HG03280 (cell line): ENCODE measurements at regions not wholly inside any gene's neighbourhood (a gene's known extent, or its start where the extent isn't known, plus 50 kb on each side); places are given as distances from the start of the nearest gene placed in this dataset.
"Not testable (repeated sequence)": the region's sequence is repeated elsewhere in the genome, so short reads cannot be mapped to it uniquely, and the experiment has no call there.

Experiments
- ATAC-seq: cut with Tn5 transposase; IDR thresholded peaks from one replicate; pipeline ENCODE4 v1.9.1; 2021; ENCODE audit warnings: mild to moderate bottlenecking, moderate library complexity; ENCODE audit not compliant: unreplicated experiment

GRCh38 chr18:78786776-78787175 is 192.8 kb upstream of the SALL3 start:
- no peak for ATAC-seq

DNA sequence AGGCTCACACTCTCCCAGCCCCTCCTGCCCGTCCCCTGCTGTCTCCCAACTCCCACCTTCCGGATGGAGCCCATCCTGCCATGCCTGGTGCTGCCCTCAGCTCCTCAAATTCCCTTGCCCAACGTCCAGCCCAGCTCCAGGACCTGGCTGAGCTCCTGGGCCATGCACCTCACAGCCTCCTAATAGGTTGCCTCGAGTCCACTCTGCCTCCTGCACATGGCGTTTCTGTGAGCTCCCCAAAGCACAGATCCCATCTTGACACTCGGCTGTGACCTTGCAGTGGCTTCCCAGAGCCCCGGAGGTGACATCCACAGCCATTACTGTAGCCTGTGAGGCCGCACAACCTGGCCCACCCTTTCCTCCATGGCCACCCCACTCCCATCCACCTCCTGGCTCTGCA is 191.9 kb upstream of the SALL3 start:
- ATAC-seq, result no peak

GRCh38 chr18:78788161-78788560 is 191.5 kb upstream of the SALL3 start:
- ATAC-seq, result no peak

GRCh38 chr18:78789850-78790249 is 189.8 kb upstream of the SALL3 start:
- ATAC-seq, result no peak

DNA sequence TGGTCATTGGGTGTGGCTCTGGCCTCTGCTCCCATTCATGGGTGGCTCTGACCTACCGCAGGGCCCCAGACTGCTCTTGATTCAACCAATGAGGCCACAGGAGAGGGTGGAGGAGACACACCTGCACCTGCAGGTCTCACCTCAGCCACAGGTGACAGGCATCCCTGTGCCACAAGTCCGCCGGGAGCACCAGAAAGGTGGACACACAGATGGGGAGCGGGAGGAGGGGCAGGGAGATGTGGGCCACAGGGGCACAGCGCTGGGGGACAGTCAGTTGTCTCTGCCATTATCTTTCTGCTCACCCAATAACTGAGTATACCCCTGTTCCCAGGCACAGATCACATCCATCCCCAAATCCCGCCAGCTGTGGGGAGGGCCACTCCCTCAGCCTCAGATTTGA is 189.1 kb upstream of the SALL3 start:
- ATAC-seq, result no peak

GRCh38 chr18:78790960-78791359 is 188.7 kb upstream of the SALL3 start:
- ATAC-seq, result no peak

GRCh38 chr18:78792094-78792493 is 187.5 kb upstream of the SALL3 start:
- ATAC-seq, result no peak

- ATAC-seq, result no peak
Measured at GRCh38 chr18:78792736-78793135, 186.9 kb upstream of the SALL3 start.

DNA sequence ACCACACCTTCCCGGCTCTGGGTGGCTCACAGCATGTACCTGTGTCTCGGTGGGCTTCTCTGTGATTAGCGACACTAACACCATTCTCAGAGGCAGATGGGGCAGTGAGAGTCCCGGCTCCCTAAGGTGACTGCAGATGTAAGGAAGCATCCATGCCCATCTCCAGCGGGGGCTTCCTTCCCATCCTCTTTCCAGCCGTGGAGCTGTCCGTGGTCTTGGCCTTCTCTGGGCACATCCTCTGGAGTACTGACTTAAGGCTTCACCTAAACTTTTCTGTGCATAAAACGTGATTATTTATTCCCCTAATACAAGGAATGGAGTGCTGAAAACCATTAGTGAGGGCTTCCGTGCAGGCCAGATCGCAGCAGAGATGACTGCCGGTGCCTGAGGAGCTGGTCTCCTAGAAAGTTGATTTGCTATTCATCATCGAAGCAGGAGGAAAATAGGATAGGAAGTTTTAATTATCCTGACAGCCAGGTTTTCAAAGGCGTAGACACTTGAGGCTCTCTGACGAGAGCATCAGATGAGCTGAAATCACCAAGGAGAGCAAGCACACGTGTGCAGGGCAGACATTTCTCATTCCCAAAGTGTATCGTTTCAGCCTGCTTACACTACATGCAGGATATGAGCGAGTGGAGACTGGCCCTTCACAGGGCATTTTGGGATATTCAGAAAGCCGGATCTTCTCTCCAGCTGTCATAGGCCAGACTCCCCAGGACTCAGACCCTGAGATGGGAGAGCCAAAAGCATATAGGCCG is 186.1 kb upstream of the SALL3 start:
- no peak for ATAC-seq

GRCh38 chr18:78794071-78794430 is 185.6 kb upstream of the SALL3 start:
- ATAC-seq, result no peak

GRCh38 chr18:78796693-78797455 is 182.7 kb upstream of the SALL3 start:
- ATAC-seq, result no peak

GRCh38 chr18:78797499-78797898 is 182.1 kb upstream of the SALL3 start:
- ATAC-seq, result no peak

DNA sequence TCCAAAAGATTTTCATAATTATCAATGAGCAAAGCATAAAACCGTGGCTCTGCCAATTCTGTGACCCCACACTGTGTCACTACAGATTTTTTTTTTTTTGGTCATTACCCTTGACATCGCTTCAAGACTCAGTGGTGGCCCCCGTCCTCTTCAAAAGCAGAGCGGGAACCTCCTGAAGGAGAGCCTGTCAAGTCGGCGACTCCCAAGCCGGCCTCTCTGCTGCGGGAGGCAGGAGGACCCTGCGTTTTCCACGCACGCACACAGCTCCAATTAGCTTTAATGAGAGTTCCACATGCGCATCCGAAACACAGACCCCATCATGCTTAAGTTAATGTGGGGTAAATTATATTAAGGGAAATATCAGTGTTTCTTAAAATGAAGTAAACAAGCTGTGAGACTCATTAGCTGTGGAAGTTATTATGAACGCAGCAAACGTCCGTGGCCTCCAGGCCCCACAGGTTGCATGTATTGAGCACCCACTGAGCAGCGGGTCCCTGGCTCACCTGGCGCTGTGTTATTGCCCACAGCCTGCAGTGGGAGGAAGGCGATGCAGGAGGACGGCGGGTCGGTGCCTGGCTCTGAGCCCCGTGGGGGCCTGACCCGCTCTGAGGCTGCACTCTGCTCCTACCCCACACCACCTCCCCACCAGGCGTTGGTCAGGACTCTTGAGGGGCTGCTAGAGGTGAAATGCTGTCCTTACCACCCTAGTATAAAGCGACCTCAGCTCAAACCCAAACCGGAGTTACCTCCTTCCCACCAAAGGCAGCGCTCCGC is 181.0 kb upstream of the SALL3 start:
- ATAC-seq, result no peak

DNA sequence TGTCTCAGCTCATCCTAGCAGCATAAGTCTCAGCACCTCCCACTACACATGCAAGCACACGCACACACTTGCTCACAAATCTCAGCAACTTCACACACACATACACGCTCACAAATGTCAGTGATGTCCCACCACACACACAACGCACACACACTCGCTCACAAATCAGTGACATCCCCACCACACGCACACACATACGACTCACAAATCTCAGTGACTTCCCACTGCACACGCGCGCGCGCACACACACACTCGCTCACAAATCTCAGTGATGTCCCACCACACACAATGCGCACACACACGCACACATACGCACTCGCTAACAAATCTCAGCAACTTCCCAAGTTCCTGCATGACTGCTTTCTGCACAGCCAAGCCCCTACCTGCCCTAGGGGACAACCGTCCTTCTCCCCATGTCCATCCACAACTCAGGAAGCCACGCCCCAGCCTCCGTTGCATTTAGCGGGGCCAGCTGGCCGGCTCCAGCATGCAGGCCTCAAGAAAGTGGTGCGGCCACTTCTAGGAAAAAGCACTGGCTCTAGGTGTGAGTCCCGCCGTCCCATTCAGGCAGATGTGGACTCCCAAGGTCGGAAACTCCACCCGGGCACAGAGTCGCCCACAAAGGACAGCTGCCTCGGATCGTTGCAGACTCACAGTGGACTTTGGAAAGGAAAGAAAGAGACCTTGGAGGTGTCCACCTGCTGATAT is 180.1 kb upstream of the SALL3 start:
- ATAC-seq, result no peak

GRCh38 chr18:78800102-78800851 is 179.3 kb upstream of the SALL3 start:
- not testable (repeated sequence) for ATAC-seq

DNA sequence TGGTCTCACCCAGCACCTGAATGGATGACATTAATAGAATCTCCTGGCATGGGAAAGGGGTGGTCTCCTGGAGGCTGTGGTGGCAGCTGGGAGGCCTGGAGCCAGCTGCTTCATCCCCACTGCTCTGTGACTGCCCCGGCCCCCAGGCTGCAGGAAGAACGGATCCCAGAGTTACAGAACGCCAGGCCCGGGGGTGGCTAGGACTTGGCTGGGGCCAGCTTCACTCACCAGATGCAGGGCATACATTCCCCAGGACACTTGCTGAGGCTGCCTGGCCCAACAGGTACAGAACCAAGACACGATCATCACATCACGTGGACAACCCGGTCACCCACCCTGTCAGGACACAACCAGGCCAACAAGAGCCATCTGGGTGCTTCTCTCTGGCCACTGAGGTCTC is 178.6 kb upstream of the SALL3 start:
- ATAC-seq, result no peak

GRCh38 chr18:78803104-78803503 is 176.5 kb upstream of the SALL3 start:
- ATAC-seq, result no peak

DNA sequence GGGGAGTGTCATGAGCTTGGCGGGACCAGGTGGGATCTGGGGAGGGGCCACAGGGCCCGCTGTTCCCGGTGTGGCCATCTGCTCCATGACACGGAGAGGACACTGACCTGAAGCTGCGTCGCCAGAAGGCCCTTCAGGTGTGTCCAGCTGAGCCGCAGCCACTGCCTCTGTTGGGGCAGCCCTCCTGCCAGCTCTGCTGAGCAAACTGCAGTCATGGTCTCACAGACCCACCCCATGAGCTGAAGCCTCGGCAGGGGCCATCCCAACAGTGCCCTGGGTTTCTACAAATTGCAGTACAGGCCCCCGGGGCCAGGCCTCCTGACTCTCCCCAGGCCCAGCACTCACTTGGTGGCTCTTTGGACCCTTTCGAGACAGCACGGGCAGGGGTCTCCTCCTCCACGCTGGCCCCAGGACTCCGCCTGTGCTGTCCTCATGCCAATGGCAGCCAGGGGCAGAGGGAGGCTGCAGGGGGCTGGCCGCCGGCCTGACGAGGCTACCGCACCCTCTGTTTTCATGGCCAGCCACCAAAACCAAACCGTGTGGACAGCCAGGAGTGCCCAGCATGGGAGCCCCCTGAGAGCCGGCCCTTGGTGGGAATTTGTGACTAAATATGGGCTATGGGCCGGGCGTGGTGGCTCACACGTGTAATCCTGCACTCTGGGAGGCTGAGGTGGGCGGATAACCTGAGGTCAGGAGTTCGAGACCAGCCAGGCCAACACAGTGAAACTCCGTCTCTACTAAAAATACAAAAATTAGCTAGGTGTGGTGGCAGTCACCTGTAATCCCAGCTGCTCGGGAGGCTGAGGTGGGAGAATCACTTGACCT is 175.2 kb upstream of the SALL3 start:
- ATAC-seq, result no peak

- no peak for ATAC-seq
Measured at GRCh38 chr18:78805840-78806239, 173.8 kb upstream of the SALL3 start.

- no peak for ATAC-seq
Measured at GRCh38 chr18:78807668-78808067, 171.9 kb upstream of the SALL3 start.
